SK-N-MC (cell line): ENCODE measurements at regions not wholly inside any gene's neighbourhood (a gene's known extent, or its start where the extent isn't known, plus 50 kb on each side); places are given as distances from the start of the nearest gene placed in this dataset.

ENCODE experiments used
- DNase-seq: peaks from one replicate; pipeline ENCODE4 v3.0.0-alpha.2; 2011; ENCODE audit warnings: low read depth, low spot score
- H3K27ac ChIP-seq: fragments of 200-600 bp; sonication (generic); 2 replicates; pipeline ENCODE4 v1.5.1; 2016; ENCODE audit warnings: mixed run types
- H3K36me3 ChIP-seq: fragments of 200-600 bp; sonication (generic); 2 replicates; pipeline ENCODE4 v1.6.1; 2017; ENCODE audit warnings: antibody characterized with exemption, low read length, mixed read lengths; ENCODE audit not compliant: insufficient read depth
- H3K4me3 ChIP-seq: fragments of 200-600 bp; sonication (generic); 2 replicates; pipeline ENCODE4 v1.5.1; 2016
- H3K9ac ChIP-seq: fragments of 200-600 bp; sonication (generic); 2 replicates; pipeline ENCODE4 v1.8.0; 2017; ENCODE audit warnings: mixed run types, mixed read lengths; ENCODE audit not compliant: insufficient read length
- H3K9me3 ChIP-seq: fragments of 200-600 bp; sonication (generic); 2 replicates; pipeline ENCODE4 v1.6.1; 2017; ENCODE audit warnings: low read depth, mild to moderate bottlenecking, antibody characterized with exemption, low read length, moderate library complexity, mixed read lengths
- EZH2 ChIP-seq: fragments of 200-600 bp; sonication (generic); IDR thresholded peaks from one replicate; pipeline ENCODE4 v1.6.1; 2017; ENCODE audit warnings: antibody characterized with exemption
- FOXP2 ChIP-seq: optimal IDR thresholded peaks from 2 replicates; pipeline ENCODE3; 2011; ENCODE audit warnings: mild to moderate bottlenecking, moderate library complexity; ENCODE audit not compliant: insufficient read depth; ENCODE audit errors: extremely low read length, control extremely low read depth
- POLR2AphosphoS5 ChIP-seq: IDR thresholded peaks from 2 replicates; pipeline ENCODE4 v1.6.1; 2012; ENCODE audit warnings: mild to moderate bottlenecking, low read depth, low read length, borderline replicate concordance

DNA sequence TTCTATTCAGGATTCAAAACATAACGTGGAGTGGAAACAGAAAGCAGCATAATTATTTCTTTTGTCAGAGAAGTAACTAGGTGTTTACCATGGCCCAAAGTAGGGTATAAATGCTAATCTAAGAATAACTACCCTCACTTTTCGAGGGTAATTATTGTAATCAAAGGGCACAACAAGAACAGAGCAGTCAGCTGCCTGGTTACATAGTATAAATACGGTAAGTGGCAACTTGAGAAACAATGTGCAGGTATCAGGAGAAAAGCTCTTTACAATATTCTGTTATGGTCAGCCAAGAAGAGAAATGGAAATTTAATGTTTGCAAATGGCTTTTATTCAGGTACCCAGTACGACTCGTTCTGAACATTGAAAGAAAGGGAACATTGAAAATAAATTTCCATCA lies 242.0 kb upstream of the NPY start:
- no peak for TF ChIP-seq FOXP2
- no peak for TF ChIP-seq POLR2AphosphoS5
- no peak for TF ChIP-seq EZH2
- no peak overlapping the region for H3K9ac ChIP-seq
- H3K36me3 ChIP-seq, result no peaks in the 10 kb centered on the region
- H3K9me3 ChIP-seq, result no peaks in the 10 kb centered on the region
- DNase-seq, result no peak
- no peak overlapping the region for H3K4me3 ChIP-seq
- H3K27ac ChIP-seq, result no peak overlapping the region

DNA sequence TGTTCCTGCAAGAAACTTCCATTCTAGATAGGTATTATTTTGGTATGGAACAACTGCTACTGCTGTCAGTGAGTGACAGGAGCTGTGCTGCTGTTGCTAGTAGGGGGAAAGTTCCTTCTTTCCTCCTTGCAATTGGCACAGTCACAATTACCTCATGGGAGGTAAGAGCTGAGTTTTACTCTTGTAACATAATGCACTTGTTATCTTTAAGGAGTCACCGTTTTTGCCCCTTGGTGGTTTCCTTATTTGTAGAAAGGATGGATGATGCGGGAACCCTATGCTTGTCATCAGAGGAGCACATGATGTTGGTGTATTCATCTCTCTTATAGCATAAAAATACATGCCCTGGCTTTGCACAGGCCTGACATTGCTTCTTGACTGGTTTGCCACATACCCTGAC lies 234.7 kb upstream of the NPY start:
- no peak for DNase-seq
- no peaks in the 10 kb centered on the region for H3K9me3 ChIP-seq
- TF ChIP-seq EZH2 (no peak), POLR2AphosphoS5 (no peak), FOXP2 (no peak)
- no peak overlapping the region for H3K4me3 ChIP-seq
- H3K27ac ChIP-seq, result no peak overlapping the region
- no peak overlapping the region for H3K9ac ChIP-seq
- no peaks in the 10 kb centered on the region for H3K36me3 ChIP-seq

DNA sequence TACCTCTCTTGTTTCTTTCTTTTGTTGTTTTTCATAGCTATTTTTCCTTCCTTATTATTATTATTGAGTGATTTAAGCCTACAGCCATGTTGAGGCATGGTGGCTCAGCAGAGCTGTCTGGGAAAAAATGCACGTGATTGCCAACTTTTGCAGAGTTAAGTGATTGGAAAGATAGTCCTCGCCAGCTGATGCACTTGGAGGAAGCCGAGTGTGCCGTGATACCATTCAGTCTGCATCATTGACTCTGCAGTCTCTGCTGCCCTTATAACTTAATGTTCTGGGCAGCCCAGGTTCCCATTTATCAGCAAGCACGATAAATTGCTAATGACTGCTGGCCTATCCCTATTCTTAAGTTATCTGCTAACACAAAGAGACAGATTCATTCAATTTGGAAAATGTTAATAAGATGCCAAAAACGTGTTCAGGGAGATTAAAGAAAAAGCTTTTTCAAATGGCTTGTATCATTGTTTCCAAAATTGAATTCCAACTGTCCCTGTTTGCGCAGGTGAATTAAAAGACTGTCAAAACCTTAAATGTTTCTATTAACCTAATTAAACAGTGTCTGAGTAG lies 232.9 kb upstream of the NPY start:
- TF ChIP-seq POLR2AphosphoS5 (no peak), FOXP2 (no peak), EZH2 (no peak)
- Histone ChIP-seq H3K4me3 (no peak overlapping the region), H3K27ac (no peak overlapping the region), H3K9ac (no peak overlapping the region), H3K9me3 (no peaks in the 10 kb centered on the region), H3K36me3 (no peaks in the 10 kb centered on the region)
- no peak for DNase-seq

DNA sequence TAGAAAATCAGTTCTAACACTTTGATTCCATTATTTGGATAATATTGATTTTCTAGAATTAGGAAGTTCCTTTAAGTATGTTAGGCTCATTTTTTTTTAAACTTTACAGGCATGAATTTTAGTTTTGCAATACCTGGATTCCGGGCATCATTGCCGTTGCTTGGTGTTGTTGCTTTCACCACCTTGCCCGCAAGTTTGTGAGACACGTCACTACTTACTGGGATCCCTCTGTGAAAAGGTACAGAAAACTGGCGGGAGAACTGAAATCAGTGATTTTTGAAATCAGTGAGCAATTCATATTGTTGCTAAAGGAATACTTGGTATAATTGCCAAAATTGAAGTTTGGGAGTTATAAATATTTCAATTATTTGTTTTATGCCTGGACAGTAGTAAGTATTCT lies 232.3 kb upstream of the NPY start:
- DNase-seq, result no peak
- no peak for TF ChIP-seq FOXP2
- no peak overlapping the region for H3K27ac ChIP-seq
- H3K9ac ChIP-seq, result no peak overlapping the region
- no peaks in the 10 kb centered on the region for H3K36me3 ChIP-seq
- no peaks in the 10 kb centered on the region for H3K9me3 ChIP-seq
- H3K4me3 ChIP-seq, result no peak overlapping the region

DNA sequence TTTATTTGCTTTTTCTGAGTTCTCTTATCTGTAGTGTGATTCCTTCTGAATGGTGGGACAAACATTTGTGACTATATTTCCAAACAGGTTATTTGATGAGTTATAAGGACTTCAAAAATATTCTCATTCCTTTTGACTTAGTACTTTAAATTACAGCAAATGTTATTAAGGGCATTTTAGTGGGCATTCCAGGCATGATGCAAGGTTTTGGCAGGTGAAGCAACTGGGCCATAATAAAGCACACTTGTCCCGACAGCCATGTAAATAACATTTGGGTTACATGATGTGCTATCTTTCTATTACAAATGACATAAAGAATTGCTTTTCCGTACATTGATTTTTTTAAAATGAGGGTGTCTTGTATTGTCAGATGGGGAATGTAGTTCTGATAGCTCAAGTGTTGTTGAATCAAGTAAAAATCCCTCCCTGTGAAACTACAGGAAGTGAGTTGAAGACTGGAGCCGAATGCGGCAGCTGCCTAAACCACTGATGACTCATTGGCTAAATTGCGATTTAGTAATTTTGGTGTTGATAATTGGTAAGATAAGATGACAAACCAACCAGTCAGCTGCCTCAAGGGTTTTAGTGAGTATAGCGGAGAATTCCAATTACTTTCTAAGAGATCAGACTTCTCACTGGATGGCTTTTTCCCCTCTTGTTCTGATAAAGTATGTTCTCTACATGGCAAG lies 231.3 kb upstream of the NPY start:
- Histone ChIP-seq H3K36me3 (no peaks in the 10 kb centered on the region), H3K9me3 (no peaks in the 10 kb centered on the region), H3K4me3 (no peak overlapping the region), H3K27ac (no peak overlapping the region), H3K9ac (no peak overlapping the region)
- no peak for TF ChIP-seq FOXP2
- no peak for TF ChIP-seq EZH2
- no peak for TF ChIP-seq POLR2AphosphoS5
- peak; percentile 44 for DNase-seq

DNA sequence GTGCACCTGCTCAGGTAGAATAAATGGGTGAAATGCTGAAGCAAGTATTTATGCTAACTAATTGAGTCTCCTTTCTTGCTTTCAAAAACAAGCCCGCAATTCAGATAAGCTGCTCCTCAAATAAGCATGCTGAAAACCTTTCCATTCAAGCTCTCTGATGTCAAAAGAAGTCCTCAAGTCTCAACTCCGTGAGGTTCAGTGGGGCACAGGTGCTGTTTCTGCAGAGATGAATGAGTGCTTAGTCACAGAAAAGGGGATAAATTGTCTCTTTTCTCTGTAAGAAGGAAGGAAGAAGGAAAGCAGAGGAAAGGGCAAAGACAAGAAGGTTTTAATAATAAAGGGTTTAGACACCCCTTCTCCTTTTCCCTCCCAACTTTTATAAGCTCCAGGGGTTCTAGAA lies 229.8 kb upstream of the NPY start:
- Histone ChIP-seq H3K36me3 (no peaks in the 10 kb centered on the region), H3K9me3 (no peaks in the 10 kb centered on the region), H3K4me3 (no peak overlapping the region), H3K27ac (no peak overlapping the region), H3K9ac (no peak overlapping the region)
- no peak for DNase-seq
- TF ChIP-seq EZH2 (no peak), FOXP2 (no peak), POLR2AphosphoS5 (no peak)

DNA sequence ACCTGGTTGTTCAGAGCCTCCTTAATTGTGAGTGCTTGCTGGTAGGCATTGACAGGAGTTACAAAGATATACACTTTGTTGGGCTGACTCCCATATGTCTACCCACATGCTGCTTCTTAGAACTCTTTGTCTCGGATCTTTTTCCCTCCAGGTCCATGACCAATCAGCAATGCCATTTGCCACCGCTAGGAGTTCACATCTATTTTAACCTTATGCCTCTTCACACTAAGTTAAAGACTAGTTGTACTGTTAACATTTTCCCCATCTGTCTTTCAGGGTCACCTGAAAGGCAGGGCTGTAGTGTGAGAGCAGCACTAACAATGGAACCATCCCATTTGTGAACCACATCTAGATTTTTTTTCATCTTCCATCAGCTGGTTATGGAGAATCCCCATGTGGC lies 226.7 kb upstream of the NPY start:
- DNase-seq, result no peak
- H3K9ac ChIP-seq, result no peak overlapping the region

DNA sequence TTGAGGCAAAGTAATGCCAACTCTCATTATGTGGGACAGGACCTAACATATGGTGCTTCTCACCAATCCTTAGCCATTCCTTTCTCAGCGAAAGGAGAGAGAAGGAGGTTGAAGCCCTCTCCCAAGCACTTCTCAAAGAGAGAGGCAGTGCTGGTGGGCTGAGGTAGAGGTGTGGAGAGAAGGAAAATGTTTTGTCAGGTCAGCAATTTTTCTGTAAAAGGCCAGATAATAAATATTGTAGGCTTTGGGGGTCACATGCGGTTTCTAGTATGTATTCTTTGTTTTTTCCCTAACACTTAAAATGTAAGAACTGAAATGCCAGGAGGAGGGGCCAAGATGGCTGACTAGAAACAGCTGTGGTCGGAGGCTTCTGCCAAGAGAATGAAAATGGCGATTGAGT lies 225.0 kb upstream of the NPY start:
- DNase-seq, result no peak
- Histone ChIP-seq H3K9ac (no peak overlapping the region), H3K4me3 (no peak overlapping the region), H3K9me3 (no peaks in the 10 kb centered on the region), H3K36me3 (no peaks in the 10 kb centered on the region), H3K27ac (no peak overlapping the region)
- no peak for TF ChIP-seq EZH2
- TF ChIP-seq POLR2AphosphoS5, result no peak
- TF ChIP-seq FOXP2, result no peak

More for the DNA sequence above, 226.7 kb upstream of the NPY start:
- Histone ChIP-seq H3K27ac (no peak overlapping the region), H3K36me3 (no peaks in the 10 kb centered on the region), H3K9me3 (no peaks in the 10 kb centered on the region), H3K4me3 (no peak overlapping the region)
- TF ChIP-seq POLR2AphosphoS5, result no peak
- no peak for TF ChIP-seq EZH2
- TF ChIP-seq FOXP2, result no peak

DNA sequence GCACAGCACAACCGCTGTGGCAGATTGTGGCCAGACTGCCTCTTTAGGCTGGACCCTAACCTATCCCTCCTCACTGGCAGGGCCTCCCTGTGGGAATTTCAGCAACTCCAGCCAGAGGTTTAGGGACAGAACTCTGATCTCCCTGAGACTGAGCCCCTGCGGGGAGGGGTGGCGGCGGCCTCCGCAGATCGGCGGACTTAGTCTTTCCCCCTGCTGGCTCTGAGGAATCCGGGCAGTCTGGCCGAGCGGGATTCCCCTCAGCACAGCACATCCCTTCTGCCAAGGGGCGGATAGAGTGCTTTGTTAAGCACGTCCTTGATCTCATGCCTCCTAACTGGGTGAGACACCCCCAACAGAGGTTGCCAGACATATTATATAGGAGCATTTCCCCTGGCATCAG lies 224.2 kb upstream of the NPY start:
- TF ChIP-seq POLR2AphosphoS5 (no peak), EZH2 (no peak), FOXP2 (no peak)

More for the DNA sequence above, 224.2 kb upstream of the NPY start:
- Histone ChIP-seq H3K4me3 (no peak overlapping the region), H3K9me3 (no peaks in the 10 kb centered on the region), H3K27ac (no peak overlapping the region), H3K9ac (no peak overlapping the region), H3K36me3 (no peaks in the 10 kb centered on the region)
- no peak for DNase-seq
